CD14-positive monocyte (primary cell): ENCODE measurements at regions not wholly inside any gene's neighbourhood (a gene's known extent, or its start where the extent isn't known, plus 50 kb on each side); places are given as distances from the start of the nearest gene placed in this dataset.

Experiments
- DNase-seq, 3 donors: peaks; one replicate each; pipeline ENCODE4 v3.0.0-alpha.2; 2011 to 2022
- H2AFZ ChIP-seq: 2 replicates; pipeline ENCODE4 v1.6.0; 2012; ENCODE audit warnings: mild to moderate bottlenecking, low read depth, low read length, inconsistent platforms; ENCODE audit not compliant: insufficient read depth, poor library complexity, severe bottlenecking
- H3K27ac ChIP-seq, 2 donors: 1 replicate in 1 of 2; 2 replicates in 1 of 2; pipeline ENCODE4 v1.5.1; 2012 to 2013; ENCODE audit warnings: low read length in 2 of 2, control low read depth in 1 of 2, inconsistent platforms in 1 of 2, low read depth in 1 of 2, mild to moderate bottlenecking in 1 of 2
- H3K27me3 ChIP-seq, 2 donors: one replicate each; pipeline versions ENCODE4 v1.6.0 to v1.6.1; 2011 to 2013; ENCODE audit warnings: low read length in 2 of 2; ENCODE audit not compliant: control insufficient read depth in 2 of 2, insufficient read depth in 2 of 2
- H3K36me3 ChIP-seq, 2 donors: replicated peaks in 1 of 2; 1 replicate in 1 of 2; 2 replicates in 1 of 2; pipeline versions ENCODE4 v1.5.1 to v1.6.1; 2012 to 2013; ENCODE audit warnings: low read length in 2 of 2, control low read depth in 1 of 2, inconsistent platforms in 1 of 2, mild to moderate bottlenecking in 1 of 2; ENCODE audit not compliant: insufficient read depth in 2 of 2, control insufficient read depth in 1 of 2
- H3K4me1 ChIP-seq, 2 donors: 1 replicate in 1 of 2; 2 replicates in 1 of 2; pipeline versions ENCODE4 v1.5.1 to v1.6.1; 2012 to 2013; ENCODE audit warnings: low read length in 2 of 2, control low read depth in 1 of 2, inconsistent platforms in 1 of 2, mild to moderate bottlenecking in 1 of 2, moderate library complexity in 1 of 2; ENCODE audit not compliant: insufficient read depth in 2 of 2, control insufficient read depth in 1 of 2
- H3K4me2 ChIP-seq: replicated peaks from 2 replicates; pipeline ENCODE3; 2012; ENCODE audit warnings: low read length, moderate library complexity, mild to moderate bottlenecking; ENCODE audit not compliant: poor library complexity, severe bottlenecking; ENCODE audit errors: extremely low read depth
- H3K4me3 ChIP-seq, 3 experiments: fragments of 200-600 bp in 1 of 3; sonication (generic) in 1 of 3; replicated peaks in 1 of 3; 1 replicate in 2 of 3; 2 replicates in 1 of 3; pipeline ENCODE4 v1.5.1; 2011 to 2013; ENCODE audit warnings: low read length in 3 of 3, mild to moderate bottlenecking in 3 of 3, control low read depth in 2 of 3, low read depth in 2 of 3, inconsistent platforms in 1 of 3, moderate library complexity in 1 of 3
- H3K79me2 ChIP-seq: 2 replicates; pipeline ENCODE4 v1.6.0; 2012; ENCODE audit warnings: mild to moderate bottlenecking, control low read depth, inconsistent platforms, low read length, moderate library complexity; ENCODE audit not compliant: insufficient read depth
- H3K9ac ChIP-seq: 2 replicates; pipeline ENCODE4 v1.6.0; 2017; ENCODE audit warnings: low read length, mild to moderate bottlenecking; ENCODE audit not compliant: insufficient read depth, poor library complexity, severe bottlenecking
- H3K9me3 ChIP-seq, 2 donors: replicated peaks in 1 of 2; 1 replicate in 1 of 2; 2 replicates in 1 of 2; pipeline versions ENCODE4 v1.5.1 to v1.6.1; 2012 to 2013; ENCODE audit warnings: low read length in 2 of 2, control low read depth in 1 of 2; ENCODE audit not compliant: control insufficient read depth in 1 of 2, insufficient read depth in 1 of 2
- H4K20me1 ChIP-seq: 2 replicates; pipeline ENCODE4 v1.6.0; 2012; ENCODE audit warnings: mild to moderate bottlenecking, low read length, control low read depth, moderate library complexity; ENCODE audit not compliant: insufficient read depth
- H3K27ac Mint-ChIP-seq, 7 donors: one replicate each; pipeline ENCODE4 v1.8.0; 2020; ENCODE audit warnings: mild to moderate bottlenecking in 7 of 7, mixed read lengths in 7 of 7, moderate library complexity in 6 of 7, inconsistent platforms in 2 of 7
- H3K27me3 Mint-ChIP-seq, 3 donors: one replicate each; pipeline ENCODE4 v1.8.0; 2021 to 2022; ENCODE audit warnings: low read depth in 3 of 3, mild to moderate bottlenecking in 3 of 3, mixed read lengths in 3 of 3, moderate library complexity in 3 of 3, inconsistent platforms in 1 of 3
- H3K36me3 Mint-ChIP-seq, 2 donors: one replicate each; pipeline ENCODE4 v1.8.0; 2020; ENCODE audit warnings: mixed read lengths in 2 of 2, inconsistent platforms in 1 of 2, mild to moderate bottlenecking in 1 of 2
- H3K4me1 Mint-ChIP-seq: one replicate; pipeline ENCODE4 v1.8.0; 2020; ENCODE audit warnings: mild to moderate bottlenecking, mixed read lengths
- H3K4me3 Mint-ChIP-seq, 2 donors: one replicate each; pipeline ENCODE4 v1.8.0; 2020; ENCODE audit warnings: mild to moderate bottlenecking in 2 of 2, mixed read lengths in 2 of 2, moderate library complexity in 1 of 2
- H3K9me3 Mint-ChIP-seq, 7 donors: one replicate each; pipeline ENCODE4 v1.8.0; 2020 to 2022; ENCODE audit warnings: mixed read lengths in 7 of 7, mild to moderate bottlenecking in 6 of 7, moderate library complexity in 6 of 7, inconsistent platforms in 2 of 7
- CTCF ChIP-seq: fragments of 200-600 bp; IDR thresholded peaks from one replicate; pipeline ENCODE4 v1.8.0; 2022; ENCODE audit warnings: antibody characterized with exemption, mild to moderate bottlenecking
- WGBS: methylation state at CpG from one replicate; pipeline ENCODE4 v1.1.5; 2013; ENCODE audit warnings: missing lambda C conversion rate; ENCODE audit not compliant: insufficient coverage; 5-methylcytosine and 5-hydroxymethylcytosine counted together
- intact Hi-C, 2 donors: fragments of 100-400 bp; cut with micrococcal nuclease; formaldehyde crosslinking; loops; one replicate each; pipeline versions ENCODE4 v1.15.0 to v1.15.1; 2023

GRCh38 chr10:78414380-78414779, 380.7 kb downstream of the RPS24 start:
- Histone ChIP-seq H3K4me2 (no peak overlapping the region), H3K9me3 (no peaks in the 10 kb centered on the region), H2AFZ (no peak overlapping the region), H3K4me1 (no peaks in the 10 kb centered on the region), H3K9ac (no peak overlapping the region), H3K27ac (no peak overlapping the region), H3K79me2 (no peaks in the 10 kb centered on the region), H3K27me3 (no peaks in the 10 kb centered on the region), H4K20me1 (no peaks in the 10 kb centered on the region), H3K4me3 (no peak overlapping the region), H3K36me3 (no peaks in the 10 kb centered on the region)
- no peak for TF ChIP-seq CTCF
- WGBS, result 100% methylated on average over 1 of the region's 4 CpGs
- Mint-ChIP-seq H3K9me3 (peaks cover 0 to 2% (median 0%) of the 10 kb centered on the region in 7 donors), H3K27me3 (peaks cover 0 to 12% (median 0%) of the 10 kb centered on the region in 3 donors), H3K4me3 (no peak overlapping the region), H3K4me1 (peaks cover 11% of the 10 kb centered on the region), H3K36me3 (no peaks in the 10 kb centered on the region), H3K27ac (no peak overlapping the region)
- intact Hi-C loops, result no loop called here
- no peak for DNase-seq

DNA sequence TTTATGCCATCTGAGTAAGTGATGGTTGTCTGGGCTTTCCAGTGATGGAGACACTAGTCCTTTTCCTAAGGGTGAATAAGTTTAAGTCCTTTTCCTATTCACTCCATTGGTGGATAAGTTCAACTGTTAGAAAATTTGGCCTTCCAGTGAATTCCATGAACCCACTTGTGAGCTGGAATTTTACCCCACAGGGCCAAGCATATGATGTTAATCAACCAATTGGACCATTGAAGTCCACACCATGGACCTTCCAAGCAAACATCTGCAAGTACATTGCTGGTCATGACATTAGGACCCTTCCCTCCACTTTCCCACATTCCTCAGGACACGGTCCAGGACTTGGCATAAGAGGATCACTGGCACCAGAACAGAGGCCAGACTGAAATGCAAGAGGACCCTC, 381.4 kb downstream of the RPS24 start:
- Histone ChIP-seq H3K36me3 (no peaks in the 10 kb centered on the region), H3K27ac (no peak overlapping the region), H2AFZ (no peak overlapping the region), H3K9ac (no peak overlapping the region), H3K27me3 (no peaks in the 10 kb centered on the region), H3K4me2 (no peak overlapping the region), H4K20me1 (no peaks in the 10 kb centered on the region), H3K79me2 (no peaks in the 10 kb centered on the region), H3K4me3 (no peak overlapping the region), H3K9me3 (no peaks in the 10 kb centered on the region), H3K4me1 (no peaks in the 10 kb centered on the region)
- Mint-ChIP-seq H3K36me3 (no peaks in the 10 kb centered on the region), H3K9me3 (peaks cover 0 to under 1% (median 0%) of the 10 kb centered on the region in 7 donors), H3K27ac (no peak overlapping the region), H3K4me3 (no peak overlapping the region), H3K4me1 (peaks cover 11% of the 10 kb centered on the region), H3K27me3 (peaks cover 0 to 12% (median 0%) of the 10 kb centered on the region in 3 donors)
- 83% methylated on average over 1 of the region's 1 CpG for WGBS
- TF ChIP-seq CTCF, result no peak
- intact Hi-C loops, result no loop called here
- no peak for DNase-seq
